HUES48 (cell line): ENCODE measurements at regions not wholly inside any gene's neighbourhood (a gene's known extent, or its start where the extent isn't known, plus 50 kb on each side); places are given as distances from the start of the nearest gene placed in this dataset.

Experiments
- H3K27ac ChIP-seq: one replicate; pipeline ENCODE4 v1.7.0; 2013; ENCODE audit warnings: low read depth, low read length, inconsistent platforms
- H3K27me3 ChIP-seq: 2 replicates; pipeline ENCODE4 v1.6.1; 2013; ENCODE audit warnings: mild to moderate bottlenecking, low read length; ENCODE audit not compliant: control insufficient read depth, insufficient read depth
- H3K36me3 ChIP-seq: 2 replicates; pipeline ENCODE4 v1.6.1; 2013; ENCODE audit warnings: low read length; ENCODE audit not compliant: control insufficient read depth, insufficient read depth
- H3K4me1 ChIP-seq: 2 replicates; pipeline ENCODE4 v1.6.1; 2013; ENCODE audit warnings: mild to moderate bottlenecking, low read length; ENCODE audit not compliant: control insufficient read depth, insufficient read depth
- H3K4me3 ChIP-seq: 2 replicates; pipeline ENCODE4 v1.5.1; 2013; ENCODE audit warnings: mild to moderate bottlenecking, low read depth, low read length
- H3K9ac ChIP-seq: 2 replicates; pipeline ENCODE4 v1.6.1; 2013; ENCODE audit warnings: mild to moderate bottlenecking, low read depth, low read length, moderate library complexity
- H3K9me3 ChIP-seq: 2 replicates; pipeline ENCODE4 v1.6.1; 2013; ENCODE audit warnings: low read length; ENCODE audit not compliant: control insufficient read depth, insufficient read depth

DNA sequence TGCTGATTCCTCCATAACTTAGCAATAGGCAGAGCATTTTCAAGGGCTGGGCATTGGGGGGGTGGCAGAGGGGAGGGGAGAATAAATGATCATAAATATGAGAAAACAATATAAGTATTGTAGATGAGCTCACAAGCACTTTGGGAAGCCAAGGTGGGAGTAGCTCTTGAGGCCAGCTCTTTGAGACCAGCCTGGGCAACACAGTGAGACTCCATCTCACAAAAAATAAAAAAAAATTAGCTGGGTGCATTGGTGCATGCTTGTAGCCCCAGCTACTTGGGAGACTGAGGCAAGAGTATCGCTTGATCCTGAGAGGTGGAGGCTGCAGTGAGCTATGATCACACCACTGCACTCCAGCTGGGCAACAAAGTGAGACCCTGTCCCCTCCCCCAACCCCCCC is 75.9 kb downstream of the MYCN start:
- Histone ChIP-seq H3K4me3 (no peak overlapping the region), H3K27me3 (peaks cover 7% of the 10 kb centered on the region; the same call in 1 of the 2 replicates), H3K9me3 (no peaks in the 10 kb centered on the region), H3K4me1 (peaks cover 28% of the 10 kb centered on the region), H3K9ac (no peak overlapping the region), H3K27ac (no peak overlapping the region), H3K36me3 (no peaks in the 10 kb centered on the region)

DNA sequence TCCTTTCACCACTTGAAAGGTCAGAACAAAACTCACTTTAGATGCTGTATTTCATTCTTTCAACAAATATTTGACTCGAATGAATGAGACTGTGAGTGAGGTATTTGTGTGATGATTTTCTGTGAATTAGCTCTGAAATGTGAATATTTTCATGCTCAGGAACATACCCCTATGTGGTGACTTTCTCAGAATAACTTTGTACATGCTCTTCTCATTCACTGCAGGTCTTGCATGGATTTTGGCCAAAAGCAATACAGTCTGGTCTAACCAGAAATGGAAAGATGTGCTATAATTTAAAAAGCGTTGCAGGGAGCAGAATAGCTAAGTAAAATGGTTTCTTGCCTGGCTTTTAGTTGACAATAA is 75.5 kb downstream of the MYCN start:
- H3K9me3 ChIP-seq, result no peaks in the 10 kb centered on the region
- no peak overlapping the region for H3K27ac ChIP-seq
- no peak overlapping the region for H3K9ac ChIP-seq
- no peaks in the 10 kb centered on the region for H3K36me3 ChIP-seq
- H3K4me1 ChIP-seq, result peaks cover 28% of the 10 kb centered on the region
- H3K4me3 ChIP-seq, result no peak overlapping the region
- peaks cover 7% of the 10 kb centered on the region; the same call in 1 of the 2 replicates for H3K27me3 ChIP-seq

- peaks cover 7% of the 10 kb centered on the region; the same call in 1 of the 2 replicates for H3K27me3 ChIP-seq
- peaks cover 28% of the 10 kb centered on the region for H3K4me1 ChIP-seq
- no peak overlapping the region for H3K27ac ChIP-seq
- no peaks in the 10 kb centered on the region for H3K9me3 ChIP-seq
- no peak overlapping the region for H3K4me3 ChIP-seq
- H3K36me3 ChIP-seq, result no peaks in the 10 kb centered on the region
- no peak overlapping the region for H3K9ac ChIP-seq
These were observed 75.0 kb downstream of the MYCN start for GRCh38 chr2:16015210-16015902.

DNA sequence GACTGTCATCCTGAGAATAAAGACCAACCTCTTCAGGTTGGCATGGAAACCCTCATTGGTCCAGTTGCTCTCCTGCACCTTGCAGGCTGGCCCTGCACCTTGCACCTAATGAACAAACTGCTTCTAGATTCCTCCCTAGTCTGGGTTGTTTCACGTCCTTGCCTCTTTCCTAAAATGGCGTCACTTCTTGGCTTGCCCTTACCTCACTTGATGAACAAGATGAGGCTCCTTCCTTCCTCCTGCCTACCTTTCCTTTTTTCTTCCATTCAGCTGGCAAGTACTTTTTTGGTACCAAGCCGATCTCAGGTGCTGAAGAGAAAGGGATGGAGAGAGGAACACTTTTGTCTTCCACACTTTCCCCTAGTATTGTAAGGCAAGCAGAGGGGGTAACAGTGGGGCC is 74.5 kb downstream of the MYCN start:
- Histone ChIP-seq H3K4me3 (no peak overlapping the region), H3K27me3 (peaks cover 7% of the 10 kb centered on the region; the same call in 1 of the 2 replicates)

GRCh38 chr2:16014041-16014787 is 73.9 kb downstream of the MYCN start:
- H3K27ac ChIP-seq, result no peak overlapping the region
- no peak overlapping the region for H3K9ac ChIP-seq
- no peaks in the 10 kb centered on the region for H3K36me3 ChIP-seq
- H3K27me3 ChIP-seq, result peaks cover 7% of the 10 kb centered on the region; the same call in 1 of the 2 replicates
- peaks cover 28% of the 10 kb centered on the region for H3K4me1 ChIP-seq
- no peak overlapping the region for H3K4me3 ChIP-seq
- no peaks in the 10 kb centered on the region for H3K9me3 ChIP-seq

More for the DNA sequence above, 74.5 kb downstream of the MYCN start:
- Histone ChIP-seq H3K4me1 (peaks cover 28% of the 10 kb centered on the region), H3K36me3 (no peaks in the 10 kb centered on the region), H3K27ac (no peak overlapping the region), H3K9me3 (no peaks in the 10 kb centered on the region), H3K9ac (no peak overlapping the region)

- peak overlapping the region; percentile 34 for H3K27ac ChIP-seq
- no peaks in the 10 kb centered on the region for H3K9me3 ChIP-seq
- no peak overlapping the region for H3K9ac ChIP-seq
- no peaks in the 10 kb centered on the region for H3K36me3 ChIP-seq
- H3K4me1 ChIP-seq, result peaks cover 28% of the 10 kb centered on the region
- peaks cover 7% of the 10 kb centered on the region; the same call in 1 of the 2 replicates for H3K27me3 ChIP-seq
- no peak overlapping the region for H3K4me3 ChIP-seq
These were observed 73.1 kb downstream of the MYCN start for GRCh38 chr2:16013359-16013911.

- H3K4me1 ChIP-seq, result peaks cover 28% of the 10 kb centered on the region
- H3K27me3 ChIP-seq, result peaks cover 7% of the 10 kb centered on the region; the same call in 1 of the 2 replicates
- H3K9me3 ChIP-seq, result no peaks in the 10 kb centered on the region
- no peaks in the 10 kb centered on the region for H3K36me3 ChIP-seq
- peak overlapping the region; percentile 34 for H3K27ac ChIP-seq
- H3K9ac ChIP-seq, result peak overlapping the region; percentile 60
- 0 out of 2 replicates have a peak overlapping the region, but pooled peaks have one; percentile 7 for H3K4me3 ChIP-seq
These were observed 72.4 kb downstream of the MYCN start for GRCh38 chr2:16012626-16013358.

DNA sequence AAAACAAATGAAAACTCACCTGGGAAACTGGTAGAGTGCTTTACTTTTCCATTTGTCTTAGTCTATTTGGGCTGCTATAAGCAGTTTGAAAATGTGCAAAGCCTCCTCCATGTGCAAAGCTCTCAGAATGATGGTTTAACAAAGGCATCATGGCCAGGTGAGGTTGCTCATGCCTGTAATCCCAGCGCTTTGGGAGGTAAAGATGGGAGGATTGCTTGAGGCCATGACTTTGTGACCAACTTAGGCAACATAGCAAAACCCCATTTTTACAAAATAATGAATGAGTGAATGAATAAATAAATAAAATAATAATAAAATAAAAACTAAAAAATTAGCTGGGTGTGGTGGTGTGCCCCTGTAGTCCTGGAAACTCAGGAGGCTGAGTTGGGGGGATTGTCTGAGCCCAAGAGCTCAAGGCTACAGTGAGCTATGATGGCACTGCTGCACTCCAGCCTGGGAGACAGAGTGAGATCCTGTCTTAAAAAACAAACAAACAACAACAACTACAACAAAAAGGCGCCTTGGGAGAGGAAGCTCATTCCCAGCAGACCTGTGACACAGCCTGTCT is 71.8 kb downstream of the MYCN start:
- peaks cover 28% of the 10 kb centered on the region for H3K4me1 ChIP-seq
- no peak overlapping the region for H3K27ac ChIP-seq
- no peak overlapping the region for H3K9ac ChIP-seq

DNA sequence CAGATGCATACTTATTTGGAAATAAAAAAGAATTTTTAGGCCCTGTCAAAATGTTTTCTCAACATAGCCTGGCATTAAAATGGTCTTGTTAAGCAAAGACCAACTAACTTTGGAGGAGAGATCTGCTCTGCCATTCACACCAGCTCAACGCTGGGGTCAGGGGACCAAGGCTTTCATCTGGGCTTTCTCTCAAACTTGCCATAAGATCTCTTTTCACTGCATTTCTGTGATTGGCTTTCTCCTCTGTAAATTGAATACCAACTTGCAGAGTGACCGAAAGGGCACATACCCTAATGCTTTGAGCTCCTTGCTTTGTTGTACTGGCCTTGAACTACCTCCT is 71.2 kb downstream of the MYCN start:
- H3K36me3 ChIP-seq, result no peaks in the 10 kb centered on the region
- peaks cover 28% of the 10 kb centered on the region for H3K4me1 ChIP-seq

More for the DNA sequence above, 71.8 kb downstream of the MYCN start:
- Histone ChIP-seq H3K9me3 (no peaks in the 10 kb centered on the region), H3K27me3 (peaks cover 7% of the 10 kb centered on the region; the same call in 1 of the 2 replicates), H3K36me3 (no peaks in the 10 kb centered on the region), H3K4me3 (no peak overlapping the region)

GRCh38 chr2:16010951-16011620 is 70.7 kb downstream of the MYCN start:
- no peaks in the 10 kb centered on the region for H3K9me3 ChIP-seq

More for the DNA sequence above, 71.2 kb downstream of the MYCN start:
- Histone ChIP-seq H3K27me3 (peaks cover 7% of the 10 kb centered on the region; the same call in 1 of the 2 replicates), H3K4me3 (no peak overlapping the region), H3K9me3 (no peaks in the 10 kb centered on the region), H3K27ac (no peak overlapping the region), H3K9ac (no peak overlapping the region)

More at GRCh38 chr2:16010951-16011620, 70.7 kb downstream of the MYCN start:
- H3K4me1 ChIP-seq, result peaks cover 28% of the 10 kb centered on the region
- no peaks in the 10 kb centered on the region for H3K36me3 ChIP-seq
- no peak overlapping the region for H3K27ac ChIP-seq
- H3K9ac ChIP-seq, result no peak overlapping the region
- H3K4me3 ChIP-seq, result no peak overlapping the region
- peaks cover 7% of the 10 kb centered on the region; the same call in 1 of the 2 replicates for H3K27me3 ChIP-seq
